ENCODE measurements at regions not wholly inside any gene's neighbourhood (a gene's known extent, or its start where the extent isn't known, plus 50 kb on each side); places are given as distances from the start of the nearest gene placed in this dataset.

DNA sequence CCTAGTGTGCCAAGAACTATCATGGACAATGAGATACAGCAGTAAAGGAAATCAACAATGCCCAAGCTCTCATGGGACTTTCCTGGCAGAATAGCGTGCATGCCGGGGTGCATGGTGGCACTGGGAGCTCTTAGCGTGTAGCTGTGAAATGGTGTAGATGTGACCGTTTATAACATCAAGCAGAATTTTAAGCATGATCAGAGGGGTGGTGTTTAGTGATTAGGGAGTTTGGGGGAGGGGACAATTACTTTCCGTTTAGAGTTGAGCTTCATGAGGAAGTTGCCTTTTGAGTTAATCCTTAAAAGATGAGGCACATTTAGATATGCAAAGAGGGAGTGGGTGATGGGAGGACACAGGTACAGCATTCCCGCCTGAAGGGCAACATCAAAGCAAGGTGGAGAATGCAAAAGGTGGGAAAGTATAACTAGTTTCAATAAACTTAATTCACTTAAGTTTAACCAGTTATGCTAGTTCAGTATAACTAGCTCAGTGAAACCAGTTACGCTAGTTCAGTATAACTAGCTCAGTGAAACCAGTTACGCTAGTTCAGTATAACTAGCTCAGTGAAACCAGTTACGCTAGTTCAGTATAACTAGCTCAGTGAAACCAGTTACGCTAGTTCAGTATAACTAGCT lies 661.6 kb downstream of the QKI start:
- peaks cover 10% of the 10 kb centered on the region; the same call in 1 of the 2 replicates for H3K9me3 ChIP-seq (ENCODE audit: control insufficient read depth, insufficient read depth, low read length)
- H3K4me1 ChIP-seq (ENCODE audit: control insufficient read depth, low read length): no peaks in the 10 kb centered on the region
- H3K27me3 ChIP-seq (ENCODE audit: control insufficient read depth, low read length): no peaks in the 10 kb centered on the region

DNA sequence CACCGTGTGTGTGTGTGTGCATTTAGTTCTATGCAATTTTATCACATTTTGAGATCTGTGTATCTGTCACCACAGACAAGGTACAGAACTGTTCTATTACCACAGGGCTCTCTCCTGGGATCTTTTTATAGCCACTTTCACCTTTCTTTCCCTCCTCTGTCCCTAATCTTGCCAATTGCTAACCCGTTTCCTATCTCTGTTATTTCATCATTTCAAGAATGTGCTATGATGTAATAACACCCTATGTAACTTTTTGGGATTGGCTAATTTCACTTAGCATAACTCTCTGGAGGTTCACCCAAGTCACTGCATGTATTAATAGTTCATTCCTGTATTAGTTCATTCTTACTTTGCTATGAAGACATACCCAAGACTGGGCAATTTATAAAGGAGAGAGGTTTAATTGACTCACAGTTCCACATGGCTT lies 657.7 kb downstream of the QKI start:
- H3K4me1 ChIP-seq (ENCODE audit: control insufficient read depth, low read length): no peaks in the 10 kb centered on the region
- no peaks in the 10 kb centered on the region for H3F3A ChIP-seq (ENCODE audit: control insufficient read depth, insufficient read depth)
- H3K9me3 ChIP-seq (ENCODE audit: control insufficient read depth, insufficient read depth, low read length): peaks cover 3% of the 10 kb centered on the region; the same call in 1 of the 2 replicates
- H3K27me3 ChIP-seq (ENCODE audit: control insufficient read depth, low read length): no peaks in the 10 kb centered on the region
- H3K36me3 ChIP-seq (ENCODE audit: control insufficient read depth, low read length): no peaks in the 10 kb centered on the region
- no peak overlapping the region for H3K4me2 ChIP-seq (ENCODE audit: low read length)
- H3K27ac ChIP-seq (ENCODE audit: low read depth, low read length): no peak overlapping the region
- TF ChIP-seq EZH2phosphoT487 (IDR thresholded peaks at IDR 0.05; ENCODE audit: borderline replicate concordance, low read length): no peak
- H3K9me2 ChIP-seq (replicated peaks; ENCODE audit: control insufficient read depth, low read length): no peaks in the 10 kb centered on the region
- H3K79me2 ChIP-seq (ENCODE audit: control insufficient read depth, low read length): no peaks in the 10 kb centered on the region
- H3K4me3 ChIP-seq (ENCODE audit: low read length): no peak overlapping the region
- no peaks in the 10 kb centered on the region for H4K20me1 ChIP-seq (ENCODE audit: control insufficient read depth, insufficient read depth, low read depth, low read length)

More for the DNA sequence above, 661.6 kb downstream of the QKI start:
- no peaks in the 10 kb centered on the region for H3K79me2 ChIP-seq (ENCODE audit: control insufficient read depth, low read length)
- H3K4me2 ChIP-seq (ENCODE audit: low read length): no peak overlapping the region
- H4K20me1 ChIP-seq (ENCODE audit: control insufficient read depth, insufficient read depth, low read depth, low read length): no peaks in the 10 kb centered on the region
- H3K36me3 ChIP-seq (ENCODE audit: control insufficient read depth, low read length): no peaks in the 10 kb centered on the region
- TF ChIP-seq EZH2phosphoT487 (IDR thresholded peaks at IDR 0.05; ENCODE audit: borderline replicate concordance, low read length): no peak
- TF ChIP-seq, protein P1, sequence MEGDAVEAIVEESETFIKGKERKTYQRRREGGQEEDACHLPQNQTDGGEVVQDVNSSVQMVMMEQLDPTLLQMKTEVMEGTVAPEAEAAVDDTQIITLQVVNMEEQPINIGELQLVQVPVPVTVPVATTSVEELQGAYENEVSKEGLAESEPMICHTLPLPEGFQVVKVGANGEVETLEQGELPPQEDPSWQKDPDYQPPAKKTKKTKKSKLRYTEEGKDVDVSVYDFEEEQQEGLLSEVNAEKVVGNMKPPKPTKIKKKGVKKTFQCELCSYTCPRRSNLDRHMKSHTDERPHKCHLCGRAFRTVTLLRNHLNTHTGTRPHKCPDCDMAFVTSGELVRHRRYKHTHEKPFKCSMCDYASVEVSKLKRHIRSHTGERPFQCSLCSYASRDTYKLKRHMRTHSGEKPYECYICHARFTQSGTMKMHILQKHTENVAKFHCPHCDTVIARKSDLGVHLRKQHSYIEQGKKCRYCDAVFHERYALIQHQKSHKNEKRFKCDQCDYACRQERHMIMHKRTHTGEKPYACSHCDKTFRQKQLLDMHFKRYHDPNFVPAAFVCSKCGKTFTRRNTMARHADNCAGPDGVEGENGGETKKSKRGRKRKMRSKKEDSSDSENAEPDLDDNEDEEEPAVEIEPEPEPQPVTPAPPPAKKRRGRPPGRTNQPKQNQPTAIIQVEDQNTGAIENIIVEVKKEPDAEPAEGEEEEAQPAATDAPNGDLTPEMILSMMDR (IDR thresholded peaks at IDR 0.05; ENCODE audit: low read depth, low read length, poor library complexity, severe bottlenecking): no peak
- H3K27ac ChIP-seq (ENCODE audit: low read depth, low read length): no peak overlapping the region
- H3K9me2 ChIP-seq (replicated peaks; ENCODE audit: control insufficient read depth, low read length): no peaks in the 10 kb centered on the region
- no peaks in the 10 kb centered on the region for H3F3A ChIP-seq (ENCODE audit: control insufficient read depth, insufficient read depth)
- no peak overlapping the region for H3K4me3 ChIP-seq (ENCODE audit: low read length)

DNA sequence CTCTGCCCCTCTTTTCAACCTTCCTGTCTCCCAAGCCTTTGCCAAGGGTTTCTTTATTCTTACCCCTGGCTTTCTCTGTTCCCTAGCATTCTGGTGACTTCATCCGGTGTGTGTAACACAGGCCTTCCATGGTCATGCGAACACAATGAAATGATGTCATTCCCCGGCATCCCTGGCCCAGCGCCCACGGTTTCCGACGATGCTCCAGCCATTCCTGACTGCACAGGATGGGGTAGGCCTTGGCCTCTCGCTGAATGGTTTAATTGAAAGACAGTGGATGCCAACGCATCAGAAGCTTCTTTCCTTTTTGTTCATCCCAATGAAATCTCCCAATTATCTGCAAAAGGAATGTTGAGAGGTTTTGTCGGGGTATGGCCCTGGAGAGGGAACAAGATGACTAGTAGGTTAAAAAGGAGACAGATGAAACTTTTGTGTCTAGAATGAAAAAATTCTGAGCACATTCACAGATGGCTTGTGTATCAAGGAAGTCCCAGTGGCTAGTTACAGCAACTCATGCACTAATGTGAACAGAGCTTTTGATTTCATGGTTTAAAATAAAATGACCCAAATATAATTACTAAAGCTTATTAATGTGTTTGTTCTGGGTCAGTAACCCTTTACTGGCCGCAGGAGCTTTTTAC lies 655.0 kb downstream of the QKI start:
- H3K9me3 ChIP-seq (ENCODE audit: control insufficient read depth, insufficient read depth, low read length): no peaks in the 10 kb centered on the region
- H3K9me2 ChIP-seq (replicated peaks; ENCODE audit: control insufficient read depth, low read length): no peaks in the 10 kb centered on the region
- H4K20me1 ChIP-seq (ENCODE audit: control insufficient read depth, insufficient read depth, low read depth, low read length): no peaks in the 10 kb centered on the region
- no peak for TF ChIP-seq EZH2phosphoT487 (IDR thresholded peaks at IDR 0.05; ENCODE audit: borderline replicate concordance, low read length)
- TF ChIP-seq, protein P1 (IDR thresholded peaks at IDR 0.05; ENCODE audit: low read depth, low read length, poor library complexity, severe bottlenecking): no peak
- H3K36me3 ChIP-seq (ENCODE audit: control insufficient read depth, low read length): no peaks in the 10 kb centered on the region
- H3F3A ChIP-seq (ENCODE audit: control insufficient read depth, insufficient read depth): no peaks in the 10 kb centered on the region
- H3K4me2 ChIP-seq (ENCODE audit: low read length): no peak overlapping the region
- H3K27me3 ChIP-seq (ENCODE audit: control insufficient read depth, low read length): no peaks in the 10 kb centered on the region
- H3K27ac ChIP-seq (ENCODE audit: low read depth, low read length): no peak overlapping the region
- no peaks in the 10 kb centered on the region for H3K79me2 ChIP-seq (ENCODE audit: control insufficient read depth, low read length)
- H3K4me3 ChIP-seq (ENCODE audit: low read length): no peak overlapping the region
- no peaks in the 10 kb centered on the region for H3K4me1 ChIP-seq (ENCODE audit: control insufficient read depth, low read length)

DNA sequence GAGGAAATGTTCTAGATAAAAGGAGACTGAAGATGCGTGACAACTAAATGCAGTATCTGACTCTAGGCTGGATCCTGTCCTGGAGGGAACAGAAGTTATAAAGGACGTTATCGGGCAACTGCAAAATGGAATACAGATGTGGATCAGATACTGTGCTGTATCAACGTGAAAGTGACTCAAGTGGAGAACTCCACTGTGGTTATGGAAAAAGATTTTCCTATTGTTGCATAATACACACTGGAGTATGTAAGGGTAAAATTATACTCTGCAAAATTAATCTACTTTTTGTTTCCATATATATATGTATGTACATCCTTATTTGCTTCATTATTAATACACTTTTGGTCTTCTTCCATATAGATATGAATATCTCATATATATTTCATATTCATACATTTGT lies 654.0 kb downstream of the QKI start:
- Histone ChIP-seq H3K36me3 (ENCODE audit: control insufficient read depth, low read length) (no peaks in the 10 kb centered on the region), H4K20me1 (ENCODE audit: control insufficient read depth, insufficient read depth, low read depth, low read length) (no peaks in the 10 kb centered on the region), H3K4me1 (ENCODE audit: control insufficient read depth, low read length) (no peaks in the 10 kb centered on the region), H3K27me3 (ENCODE audit: control insufficient read depth, low read length) (no peaks in the 10 kb centered on the region), H3K79me2 (ENCODE audit: control insufficient read depth, low read length) (no peaks in the 10 kb centered on the region), H3K9me2 (replicated peaks; ENCODE audit: control insufficient read depth, low read length) (no peaks in the 10 kb centered on the region), H3K9me3 (ENCODE audit: control insufficient read depth, insufficient read depth, low read length) (no peaks in the 10 kb centered on the region), H3K4me2 (ENCODE audit: low read length) (no peak overlapping the region), H3K4me3 (ENCODE audit: low read length) (no peak overlapping the region), H3F3A (ENCODE audit: control insufficient read depth, insufficient read depth) (no peaks in the 10 kb centered on the region), H3K27ac (ENCODE audit: low read depth, low read length) (no peak overlapping the region)
- TF ChIP-seq, protein P1 (IDR thresholded peaks at IDR 0.05; ENCODE audit: low read depth, low read length, poor library complexity, severe bottlenecking): no peak
- TF ChIP-seq EZH2phosphoT487 (IDR thresholded peaks at IDR 0.05; ENCODE audit: borderline replicate concordance, low read length): no peak
